CD14-positive monocyte (primary cell): ENCODE measurements at regions not wholly inside any gene's neighbourhood (a gene's known extent, or its start where the extent isn't known, plus 50 kb on each side); places are given as distances from the start of the nearest gene placed in this dataset.

Experiments
- DNase-seq, 3 donors: peaks; one replicate each; pipeline ENCODE4 v3.0.0-alpha.2; 2011 to 2022
- H2AFZ ChIP-seq: 2 replicates; pipeline ENCODE4 v1.6.0; 2012; ENCODE audit warnings: mild to moderate bottlenecking, low read depth, low read length, inconsistent platforms; ENCODE audit not compliant: insufficient read depth, poor library complexity, severe bottlenecking
- H3K27ac ChIP-seq, 2 donors: 1 replicate in 1 of 2; 2 replicates in 1 of 2; pipeline ENCODE4 v1.5.1; 2012 to 2013; ENCODE audit warnings: low read length in 2 of 2, control low read depth in 1 of 2, inconsistent platforms in 1 of 2, low read depth in 1 of 2, mild to moderate bottlenecking in 1 of 2
- H3K27me3 ChIP-seq, 2 donors: one replicate each; pipeline versions ENCODE4 v1.6.0 to v1.6.1; 2011 to 2013; ENCODE audit warnings: low read length in 2 of 2; ENCODE audit not compliant: control insufficient read depth in 2 of 2, insufficient read depth in 2 of 2
- H3K36me3 ChIP-seq, 2 donors: replicated peaks in 1 of 2; 1 replicate in 1 of 2; 2 replicates in 1 of 2; pipeline versions ENCODE4 v1.5.1 to v1.6.1; 2012 to 2013; ENCODE audit warnings: low read length in 2 of 2, control low read depth in 1 of 2, inconsistent platforms in 1 of 2, mild to moderate bottlenecking in 1 of 2; ENCODE audit not compliant: insufficient read depth in 2 of 2, control insufficient read depth in 1 of 2
- H3K4me1 ChIP-seq, 2 donors: 1 replicate in 1 of 2; 2 replicates in 1 of 2; pipeline versions ENCODE4 v1.5.1 to v1.6.1; 2012 to 2013; ENCODE audit warnings: low read length in 2 of 2, control low read depth in 1 of 2, inconsistent platforms in 1 of 2, mild to moderate bottlenecking in 1 of 2, moderate library complexity in 1 of 2; ENCODE audit not compliant: insufficient read depth in 2 of 2, control insufficient read depth in 1 of 2
- H3K4me2 ChIP-seq: replicated peaks from 2 replicates; pipeline ENCODE3; 2012; ENCODE audit warnings: low read length, moderate library complexity, mild to moderate bottlenecking; ENCODE audit not compliant: poor library complexity, severe bottlenecking; ENCODE audit errors: extremely low read depth
- H3K4me3 ChIP-seq, 3 experiments: fragments of 200-600 bp in 1 of 3; sonication (generic) in 1 of 3; replicated peaks in 1 of 3; 1 replicate in 2 of 3; 2 replicates in 1 of 3; pipeline ENCODE4 v1.5.1; 2011 to 2013; ENCODE audit warnings: low read length in 3 of 3, mild to moderate bottlenecking in 3 of 3, control low read depth in 2 of 3, low read depth in 2 of 3, inconsistent platforms in 1 of 3, moderate library complexity in 1 of 3
- H3K79me2 ChIP-seq: 2 replicates; pipeline ENCODE4 v1.6.0; 2012; ENCODE audit warnings: mild to moderate bottlenecking, control low read depth, inconsistent platforms, low read length, moderate library complexity; ENCODE audit not compliant: insufficient read depth
- H3K9ac ChIP-seq: 2 replicates; pipeline ENCODE4 v1.6.0; 2017; ENCODE audit warnings: low read length, mild to moderate bottlenecking; ENCODE audit not compliant: insufficient read depth, poor library complexity, severe bottlenecking
- H3K9me3 ChIP-seq, 2 donors: replicated peaks in 1 of 2; 1 replicate in 1 of 2; 2 replicates in 1 of 2; pipeline versions ENCODE4 v1.5.1 to v1.6.1; 2012 to 2013; ENCODE audit warnings: low read length in 2 of 2, control low read depth in 1 of 2; ENCODE audit not compliant: control insufficient read depth in 1 of 2, insufficient read depth in 1 of 2
- H4K20me1 ChIP-seq: 2 replicates; pipeline ENCODE4 v1.6.0; 2012; ENCODE audit warnings: mild to moderate bottlenecking, low read length, control low read depth, moderate library complexity; ENCODE audit not compliant: insufficient read depth
- H3K27ac Mint-ChIP-seq, 7 donors: one replicate each; pipeline ENCODE4 v1.8.0; 2020; ENCODE audit warnings: mild to moderate bottlenecking in 7 of 7, mixed read lengths in 7 of 7, moderate library complexity in 6 of 7, inconsistent platforms in 2 of 7
- H3K27me3 Mint-ChIP-seq, 3 donors: one replicate each; pipeline ENCODE4 v1.8.0; 2021 to 2022; ENCODE audit warnings: low read depth in 3 of 3, mild to moderate bottlenecking in 3 of 3, mixed read lengths in 3 of 3, moderate library complexity in 3 of 3, inconsistent platforms in 1 of 3
- H3K36me3 Mint-ChIP-seq, 2 donors: one replicate each; pipeline ENCODE4 v1.8.0; 2020; ENCODE audit warnings: mixed read lengths in 2 of 2, inconsistent platforms in 1 of 2, mild to moderate bottlenecking in 1 of 2
- H3K4me1 Mint-ChIP-seq: one replicate; pipeline ENCODE4 v1.8.0; 2020; ENCODE audit warnings: mild to moderate bottlenecking, mixed read lengths
- H3K4me3 Mint-ChIP-seq, 2 donors: one replicate each; pipeline ENCODE4 v1.8.0; 2020; ENCODE audit warnings: mild to moderate bottlenecking in 2 of 2, mixed read lengths in 2 of 2, moderate library complexity in 1 of 2
- H3K9me3 Mint-ChIP-seq, 7 donors: one replicate each; pipeline ENCODE4 v1.8.0; 2020 to 2022; ENCODE audit warnings: mixed read lengths in 7 of 7, mild to moderate bottlenecking in 6 of 7, moderate library complexity in 6 of 7, inconsistent platforms in 2 of 7
- CTCF ChIP-seq: fragments of 200-600 bp; IDR thresholded peaks from one replicate; pipeline ENCODE4 v1.8.0; 2022; ENCODE audit warnings: antibody characterized with exemption, mild to moderate bottlenecking
- WGBS: methylation state at CpG from one replicate; pipeline ENCODE4 v1.1.5; 2013; ENCODE audit warnings: missing lambda C conversion rate; ENCODE audit not compliant: insufficient coverage; 5-methylcytosine and 5-hydroxymethylcytosine counted together
- intact Hi-C, 2 donors: fragments of 100-400 bp; cut with micrococcal nuclease; formaldehyde crosslinking; loops; one replicate each; pipeline versions ENCODE4 v1.15.0 to v1.15.1; 2023

DNA sequence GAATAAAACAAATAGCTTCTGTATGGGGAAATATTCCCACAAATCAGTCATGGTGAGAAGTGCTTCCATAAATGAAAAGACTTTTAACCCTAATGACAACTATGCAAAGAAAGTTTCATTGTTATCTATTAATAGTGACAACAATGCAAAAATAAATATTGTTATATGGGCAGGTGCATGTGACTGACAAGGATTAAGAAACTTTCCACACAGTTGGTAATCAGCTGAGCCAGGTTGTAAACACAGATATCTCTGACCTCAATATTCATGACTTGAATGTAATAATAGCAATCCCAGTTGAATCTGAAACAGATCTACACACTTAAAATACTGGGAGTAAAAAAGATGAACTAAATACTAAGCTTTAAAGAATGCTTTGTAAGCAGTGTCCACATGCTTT is 517.0 kb upstream of the SOX11 start:
- Histone ChIP-seq H3K4me2 (no peak overlapping the region), H4K20me1 (no peaks in the 10 kb centered on the region), H3K27me3 (no peaks in the 10 kb centered on the region), H3K36me3 (no peaks in the 10 kb centered on the region), H3K79me2 (no peaks in the 10 kb centered on the region), H3K9ac (no peak overlapping the region), H3K4me1 (no peaks in the 10 kb centered on the region), H3K9me3 (peaks cover 17 to 29% of the 10 kb centered on the region in 2 donors), H3K27ac (no peak overlapping the region), H2AFZ (no peak overlapping the region), H3K4me3 (no peak overlapping the region)
- no peaks in the 10 kb centered on the region for H3K27me3 Mint-ChIP-seq
- no peaks in the 10 kb centered on the region for H3K36me3 Mint-ChIP-seq
- no peak overlapping the region for H3K4me3 Mint-ChIP-seq
- no peak for DNase-seq
- H3K4me1 Mint-ChIP-seq = no peaks in the 10 kb centered on the region
- H3K9me3 Mint-ChIP-seq = peaks cover 0 to 11% (median 2%) of the 10 kb centered on the region in 7 donors
- no peak overlapping the region for H3K27ac Mint-ChIP-seq
- intact Hi-C loops = no loop called here
- no peak for TF ChIP-seq CTCF

DNA sequence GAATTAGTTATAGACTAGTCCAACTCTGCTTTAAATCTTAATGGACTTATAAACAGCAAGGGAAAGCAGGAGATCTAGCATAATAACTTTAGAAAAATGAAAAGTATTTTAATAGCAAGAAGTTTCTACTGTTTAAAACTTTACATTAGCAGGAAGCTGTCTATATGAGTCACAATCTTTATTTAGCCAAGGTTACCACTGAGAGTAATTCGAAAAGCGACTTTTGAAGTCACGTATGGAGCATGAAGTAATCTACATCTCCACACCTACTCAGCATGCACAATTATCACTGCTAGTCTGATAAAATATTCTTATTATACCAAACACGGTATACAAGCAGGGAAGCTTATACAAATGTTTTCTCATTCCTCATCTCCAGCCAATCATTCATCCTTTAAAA is 515.4 kb upstream of the SOX11 start:
- H3K27me3 Mint-ChIP-seq = no peaks in the 10 kb centered on the region
- H3K27ac Mint-ChIP-seq = no peak overlapping the region
- no CpG with 5 or more reads among the region's 4 CpGs for WGBS
- H3K4me3 ChIP-seq = no peak overlapping the region
- no peak overlapping the region for H3K9ac ChIP-seq
- no peak for TF ChIP-seq CTCF
- no peaks in the 10 kb centered on the region for H3K4me1 ChIP-seq
- no peaks in the 10 kb centered on the region for H3K36me3 ChIP-seq
- H3K27me3 ChIP-seq = no peaks in the 10 kb centered on the region
- H3K4me1 Mint-ChIP-seq = no peaks in the 10 kb centered on the region
- H3K79me2 ChIP-seq = no peaks in the 10 kb centered on the region
- no peak overlapping the region for H2AFZ ChIP-seq
- no peak overlapping the region for H3K4me2 ChIP-seq
- H3K9me3 ChIP-seq = peaks cover 20 to 26% of the 10 kb centered on the region in 2 donors
- no peak for DNase-seq
- H3K36me3 Mint-ChIP-seq = no peaks in the 10 kb centered on the region
- intact Hi-C loops = no loop called here
- H4K20me1 ChIP-seq = no peaks in the 10 kb centered on the region
- H3K9me3 Mint-ChIP-seq = peaks cover 1 to 11% (median 3%) of the 10 kb centered on the region in 7 donors
- no peak overlapping the region for H3K27ac ChIP-seq
- H3K4me3 Mint-ChIP-seq = no peak overlapping the region
